ENCODE measurements at regions not wholly inside any gene's neighbourhood (a gene's known extent, or its start where the extent isn't known, plus 50 kb on each side); places are given as distances from the start of the nearest gene placed in this dataset.

DNA sequence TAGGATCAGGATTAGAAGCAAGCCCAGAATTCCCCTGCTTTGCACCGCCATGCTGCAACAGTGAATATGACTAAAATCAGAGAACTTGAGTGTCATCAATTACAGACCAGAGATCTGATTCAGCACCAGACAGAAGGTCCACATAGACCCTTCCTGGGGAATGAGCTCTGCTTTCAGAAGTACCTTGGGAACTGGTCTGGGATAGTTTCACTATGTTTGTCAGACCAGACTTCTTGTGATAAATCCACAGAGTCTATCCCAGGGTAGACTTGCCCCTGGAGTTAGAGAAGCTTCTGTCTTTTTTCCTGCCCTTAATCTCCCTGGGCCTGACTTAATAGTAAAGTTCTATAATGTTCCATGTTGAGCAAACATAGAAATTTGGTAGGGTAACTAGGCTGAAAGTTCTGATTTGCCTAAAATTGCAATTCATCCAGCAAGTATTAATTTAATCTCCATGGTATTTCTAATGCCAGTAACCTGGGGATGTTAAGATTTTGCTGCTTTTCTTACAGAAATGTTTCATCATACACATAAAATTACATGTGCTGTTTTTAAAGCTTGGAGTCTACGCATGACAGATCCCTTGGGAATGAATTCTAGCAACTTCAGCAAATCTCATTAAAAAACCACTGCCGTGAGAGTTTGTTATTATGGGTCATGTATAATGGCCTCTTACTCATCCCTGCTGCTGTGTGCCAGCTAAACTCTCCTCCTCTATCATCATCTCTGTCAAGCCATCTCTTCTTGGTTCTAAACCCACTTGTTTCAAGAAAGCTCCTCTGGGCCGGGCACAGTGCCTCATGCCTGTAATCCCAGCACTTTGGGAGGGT lies 61.3 kb upstream of the METAP2 start:
- TF ChIP-seq, protein P1, sequence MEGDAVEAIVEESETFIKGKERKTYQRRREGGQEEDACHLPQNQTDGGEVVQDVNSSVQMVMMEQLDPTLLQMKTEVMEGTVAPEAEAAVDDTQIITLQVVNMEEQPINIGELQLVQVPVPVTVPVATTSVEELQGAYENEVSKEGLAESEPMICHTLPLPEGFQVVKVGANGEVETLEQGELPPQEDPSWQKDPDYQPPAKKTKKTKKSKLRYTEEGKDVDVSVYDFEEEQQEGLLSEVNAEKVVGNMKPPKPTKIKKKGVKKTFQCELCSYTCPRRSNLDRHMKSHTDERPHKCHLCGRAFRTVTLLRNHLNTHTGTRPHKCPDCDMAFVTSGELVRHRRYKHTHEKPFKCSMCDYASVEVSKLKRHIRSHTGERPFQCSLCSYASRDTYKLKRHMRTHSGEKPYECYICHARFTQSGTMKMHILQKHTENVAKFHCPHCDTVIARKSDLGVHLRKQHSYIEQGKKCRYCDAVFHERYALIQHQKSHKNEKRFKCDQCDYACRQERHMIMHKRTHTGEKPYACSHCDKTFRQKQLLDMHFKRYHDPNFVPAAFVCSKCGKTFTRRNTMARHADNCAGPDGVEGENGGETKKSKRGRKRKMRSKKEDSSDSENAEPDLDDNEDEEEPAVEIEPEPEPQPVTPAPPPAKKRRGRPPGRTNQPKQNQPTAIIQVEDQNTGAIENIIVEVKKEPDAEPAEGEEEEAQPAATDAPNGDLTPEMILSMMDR (conservative IDR thresholded peaks at IDR 0.05; ENCODE audit: low read depth, low read length): no peak
- no peak overlapping the region for H3K4me3 ChIP-seq (ENCODE audit: low read length)
- peak; percentile 60 for DNase-seq (ENCODE audit: low read depth)

DNA sequence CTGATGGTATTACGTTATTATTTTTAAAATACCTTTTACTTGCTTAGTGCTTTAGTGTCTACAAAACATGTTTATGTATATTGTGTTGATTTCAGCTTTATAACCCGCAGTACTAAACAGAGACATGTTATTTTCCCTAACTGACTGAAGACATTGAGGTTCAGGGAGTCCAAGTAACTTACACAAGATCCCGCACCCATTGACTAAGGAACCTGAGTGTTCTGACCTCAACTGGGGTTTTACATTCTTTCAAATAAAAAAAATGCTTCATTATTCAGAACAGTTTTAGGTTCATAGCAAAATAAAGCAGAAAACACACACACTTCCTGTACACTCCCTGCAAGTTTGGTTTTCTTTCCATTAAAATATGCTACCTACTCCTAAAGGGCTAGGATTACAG lies 60.4 kb upstream of the METAP2 start:
- DNase-seq (ENCODE audit: low read depth): no peak
- H3K4me3 ChIP-seq (ENCODE audit: low read length): no peak overlapping the region
- TF ChIP-seq, protein P1 (conservative IDR thresholded peaks at IDR 0.05; ENCODE audit: low read depth, low read length): no peak

DNA sequence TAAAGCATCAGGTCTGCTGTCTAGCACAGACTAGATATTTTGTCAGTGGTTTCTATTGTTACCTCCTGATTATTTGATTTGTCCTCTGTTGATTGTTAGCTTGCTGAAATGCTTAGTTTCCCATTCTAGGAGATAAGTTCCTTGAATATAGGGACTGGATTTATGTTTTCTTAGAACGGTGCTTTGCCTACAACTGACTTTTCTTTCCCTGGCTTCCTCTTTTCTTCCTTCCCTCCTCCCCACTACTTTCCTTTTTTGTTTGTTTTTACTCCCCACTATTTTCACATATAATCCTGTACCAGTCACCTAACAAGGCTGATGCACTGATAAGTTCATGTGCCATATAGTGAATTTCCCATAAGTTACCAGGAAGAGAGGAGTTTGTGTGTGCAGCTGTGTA lies 58.5 kb upstream of the METAP2 start:
- TF ChIP-seq, protein P1 (conservative IDR thresholded peaks at IDR 0.05; ENCODE audit: low read depth, low read length): no peak

DNA sequence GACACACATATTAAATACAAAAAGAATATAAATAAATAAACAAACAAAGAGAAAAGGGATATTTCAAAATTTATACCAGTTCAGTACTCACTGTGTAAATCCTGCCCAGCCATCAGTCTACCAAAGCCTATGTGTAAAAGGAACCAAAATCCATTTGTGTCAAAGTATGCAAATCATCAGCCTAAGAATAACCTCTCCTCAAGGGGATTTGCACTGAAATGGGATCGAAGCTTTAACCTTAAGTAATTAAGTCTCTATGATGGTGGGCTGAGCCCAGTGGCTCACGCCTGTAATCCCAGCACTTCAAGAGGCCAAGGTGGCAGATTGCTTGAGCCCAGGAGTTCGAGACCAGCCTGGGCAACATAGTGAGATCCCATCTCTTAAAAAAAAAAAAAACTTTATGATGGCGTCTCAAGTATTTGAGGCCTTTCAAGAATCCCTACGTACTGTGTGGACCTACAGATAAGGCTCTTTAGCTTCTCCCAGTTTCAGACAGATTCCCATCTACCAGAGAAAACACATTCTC lies 57.8 kb upstream of the METAP2 start:
- TF ChIP-seq, protein P1 (conservative IDR thresholded peaks at IDR 0.05; ENCODE audit: low read depth, low read length): no peak
- H3K4me3 ChIP-seq (ENCODE audit: low read length): no peak overlapping the region
- DNase-seq (ENCODE audit: low read depth): no peak

More for the DNA sequence above, 58.5 kb upstream of the METAP2 start:
- no peak for DNase-seq (ENCODE audit: low read depth)
- H3K4me3 ChIP-seq (ENCODE audit: low read length): no peak overlapping the region

DNA sequence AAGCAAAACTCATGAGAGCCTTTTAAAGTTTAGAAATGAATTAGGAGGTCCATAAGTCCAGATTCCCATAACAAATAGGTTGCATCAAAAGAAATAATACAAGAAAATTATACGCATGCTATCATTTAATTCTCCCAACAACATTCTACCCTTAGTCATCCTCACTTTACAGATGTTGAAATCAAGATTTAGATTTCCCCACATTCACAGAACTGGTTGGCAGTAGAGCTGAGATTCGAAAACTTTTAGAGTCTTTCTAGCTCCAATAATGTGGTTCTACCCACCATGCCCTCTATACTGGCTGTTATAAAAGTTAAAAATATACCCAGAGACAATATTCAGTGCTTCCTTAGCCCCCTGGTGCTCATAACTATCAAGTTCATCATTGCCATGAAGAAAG lies 56.6 kb upstream of the METAP2 start:
- no peak for DNase-seq (ENCODE audit: low read depth)
- TF ChIP-seq, protein P1 (conservative IDR thresholded peaks at IDR 0.05; ENCODE audit: low read depth, low read length): no peak
- H3K4me3 ChIP-seq (ENCODE audit: low read length): no peak overlapping the region

DNA sequence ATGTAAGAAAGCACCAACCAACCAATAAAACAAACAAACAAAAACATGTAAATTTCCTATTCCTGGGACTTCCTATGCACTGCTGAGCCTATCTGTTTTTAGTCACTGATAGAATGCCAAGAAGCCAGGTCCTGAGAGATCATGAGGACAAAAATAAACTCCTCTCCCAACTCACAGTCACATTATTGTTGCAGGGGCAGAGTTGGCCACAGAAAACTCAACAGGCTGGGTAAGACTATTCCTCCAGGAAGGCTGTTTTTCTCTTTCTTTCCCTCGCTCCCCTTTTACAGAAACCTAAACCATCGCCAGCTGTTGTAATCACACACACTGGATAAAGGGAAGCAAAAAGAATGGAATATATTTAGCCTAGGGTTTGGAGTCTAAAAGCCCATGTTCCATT lies 55.8 kb upstream of the METAP2 start:
- H3K4me3 ChIP-seq (ENCODE audit: low read length): no peak overlapping the region
- DNase-seq (ENCODE audit: low read depth): no peak
- TF ChIP-seq, protein P1 (conservative IDR thresholded peaks at IDR 0.05; ENCODE audit: low read depth, low read length): no peak
